ENCODE measurements at regions not wholly inside any gene's neighbourhood (a gene's known extent, or its start where the extent isn't known, plus 50 kb on each side); places are given as distances from the start of the nearest gene placed in this dataset.

DNA sequence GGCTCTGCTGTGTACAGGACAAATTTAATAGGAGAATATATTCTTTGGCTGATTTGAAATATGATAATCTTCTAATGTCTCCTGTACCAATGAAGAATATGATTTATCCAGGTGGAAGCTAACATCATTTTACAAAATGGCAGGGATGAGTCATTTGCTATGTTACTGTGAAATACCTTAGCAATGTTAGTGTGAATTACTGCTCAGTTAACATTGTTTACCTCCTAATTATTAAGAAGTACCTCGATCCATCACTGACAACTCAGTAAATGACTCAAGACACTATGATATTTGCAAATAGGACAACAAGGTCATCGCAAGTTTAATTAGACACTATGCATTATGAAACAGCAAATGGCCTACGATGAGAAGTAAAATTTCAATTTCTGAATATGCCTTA lies 309.1 kb upstream of the EDNRB start:
- Histone ChIP-seq H3K4me3 (no peak overlapping the region), H3K27me3 (ENCODE audit: control insufficient read depth in 3 of 3, insufficient read depth in 3 of 3, low read length in 2 of 3) (no peaks in the 10 kb centered on the region), H3K4me1 (ENCODE audit: control insufficient read depth in 5 of 5, insufficient read depth in 5 of 5, low read length in 5 of 5) (no peaks in the 10 kb centered on the region), H3K36me3 (ENCODE audit: control insufficient read depth in 4 of 4, insufficient read depth in 4 of 4, low read length in 4 of 4) (no peaks in the 10 kb centered on the region), H3K9me3 (ENCODE audit: control insufficient read depth in 4 of 4, insufficient read depth in 3 of 4, low read length in 3 of 4) (no peaks in the 10 kb centered on the region), H3K27ac (ENCODE audit: low read depth in 1 of 2, low read length in 1 of 2) (no peak overlapping the region), H3K9ac (ENCODE audit: insufficient read depth in 1 of 2, low read length in 2 of 2) (no peak overlapping the region)
- 88 to 92% methylated on average over 3 of the region's 3 CpGs for WGBS, 2 donors
- TF ChIP-seq, protein P1, sequence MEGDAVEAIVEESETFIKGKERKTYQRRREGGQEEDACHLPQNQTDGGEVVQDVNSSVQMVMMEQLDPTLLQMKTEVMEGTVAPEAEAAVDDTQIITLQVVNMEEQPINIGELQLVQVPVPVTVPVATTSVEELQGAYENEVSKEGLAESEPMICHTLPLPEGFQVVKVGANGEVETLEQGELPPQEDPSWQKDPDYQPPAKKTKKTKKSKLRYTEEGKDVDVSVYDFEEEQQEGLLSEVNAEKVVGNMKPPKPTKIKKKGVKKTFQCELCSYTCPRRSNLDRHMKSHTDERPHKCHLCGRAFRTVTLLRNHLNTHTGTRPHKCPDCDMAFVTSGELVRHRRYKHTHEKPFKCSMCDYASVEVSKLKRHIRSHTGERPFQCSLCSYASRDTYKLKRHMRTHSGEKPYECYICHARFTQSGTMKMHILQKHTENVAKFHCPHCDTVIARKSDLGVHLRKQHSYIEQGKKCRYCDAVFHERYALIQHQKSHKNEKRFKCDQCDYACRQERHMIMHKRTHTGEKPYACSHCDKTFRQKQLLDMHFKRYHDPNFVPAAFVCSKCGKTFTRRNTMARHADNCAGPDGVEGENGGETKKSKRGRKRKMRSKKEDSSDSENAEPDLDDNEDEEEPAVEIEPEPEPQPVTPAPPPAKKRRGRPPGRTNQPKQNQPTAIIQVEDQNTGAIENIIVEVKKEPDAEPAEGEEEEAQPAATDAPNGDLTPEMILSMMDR (IDR thresholded peaks at IDR 0.05; ENCODE audit: control extremely low read depth, extremely low read depth) = no peak
- no peak for ATAC-seq (ENCODE audit: insufficient read depth, low FRiP score)
- no peak for DNase-seq

DNA sequence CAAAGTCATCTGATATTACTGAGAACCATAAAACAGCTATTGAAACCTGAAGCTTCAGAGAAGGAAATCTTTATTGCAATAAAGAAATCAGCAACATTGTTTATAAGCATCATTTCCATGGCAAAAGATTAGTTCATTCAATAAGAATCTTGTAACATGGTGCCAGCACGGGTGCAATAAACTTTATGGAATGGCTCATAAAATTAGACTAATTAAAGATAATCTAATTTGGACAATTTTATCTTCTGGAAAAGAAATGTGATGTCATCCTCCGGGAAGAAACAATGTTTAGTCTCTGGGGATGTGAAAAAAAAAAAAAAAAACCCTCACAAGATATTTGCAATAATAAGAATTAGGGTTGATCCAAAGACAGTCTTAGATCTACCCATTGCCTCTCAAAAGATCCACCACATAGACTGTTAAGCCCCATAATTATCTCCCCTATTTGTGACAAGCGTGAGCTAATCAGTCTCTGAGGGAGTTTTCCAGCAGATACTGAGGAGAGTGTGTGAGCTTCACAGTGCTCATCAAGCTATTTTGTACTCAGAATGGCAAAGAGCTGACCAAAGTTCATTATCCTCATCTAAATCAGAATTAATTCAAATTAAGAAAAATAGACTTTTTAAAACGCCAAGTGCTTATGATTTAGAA lies 297.0 kb upstream of the EDNRB start:
- DNase-seq (no peak), ATAC-seq (ENCODE audit: insufficient read depth, low FRiP score) (no peak)
- Histone ChIP-seq H3K27me3 (ENCODE audit: control insufficient read depth in 3 of 3, insufficient read depth in 3 of 3, low read length in 2 of 3) (no peaks in the 10 kb centered on the region), H3K9ac (ENCODE audit: insufficient read depth in 1 of 2, low read length in 2 of 2) (no peak overlapping the region), H3K4me3 (no peak overlapping the region), H3K9me3 (ENCODE audit: control insufficient read depth in 4 of 4, insufficient read depth in 3 of 4, low read length in 3 of 4) (no peaks in the 10 kb centered on the region), H3K36me3 (ENCODE audit: control insufficient read depth in 4 of 4, insufficient read depth in 4 of 4, low read length in 4 of 4) (no peaks in the 10 kb centered on the region), H3K4me1 (ENCODE audit: control insufficient read depth in 5 of 5, insufficient read depth in 5 of 5, low read length in 5 of 5) (no peaks in the 10 kb centered on the region), H3K27ac (ENCODE audit: low read depth in 1 of 2, low read length in 1 of 2) (no peak overlapping the region)
- WGBS, 2 donors = 87 to 92% methylated on average over 4 of the region's 4 CpGs
- TF ChIP-seq, protein P1 (IDR thresholded peaks at IDR 0.05; ENCODE audit: control extremely low read depth, extremely low read depth) = no peak

DNA sequence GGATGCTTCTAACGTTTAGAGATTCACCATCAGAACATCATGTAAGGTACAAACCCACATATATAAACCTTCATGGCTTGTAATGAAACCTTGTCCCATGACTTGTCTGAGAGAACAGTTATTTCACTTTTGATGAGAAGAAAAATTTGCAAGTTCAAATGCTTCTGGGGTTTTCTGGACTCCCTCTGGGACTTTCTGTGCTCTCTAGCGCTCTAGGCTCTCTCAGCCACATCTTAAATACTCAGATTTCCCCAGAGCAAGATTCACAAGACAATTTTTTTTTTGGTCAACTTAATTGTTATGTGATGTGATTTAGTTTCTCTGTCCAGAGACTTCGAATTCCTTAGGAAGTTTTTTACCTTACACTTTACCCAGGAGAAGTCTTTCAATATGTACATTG lies 282.8 kb upstream of the EDNRB start:
- ATAC-seq (ENCODE audit: insufficient read depth, low FRiP score) (no peak), DNase-seq (no peak)
- Histone ChIP-seq H3K4me1 (ENCODE audit: control insufficient read depth in 5 of 5, insufficient read depth in 5 of 5, low read length in 5 of 5) (no peaks in the 10 kb centered on the region), H3K9ac (ENCODE audit: insufficient read depth in 1 of 2, low read length in 2 of 2) (no peak overlapping the region), H3K4me3 (no peak overlapping the region), H3K9me3 (ENCODE audit: control insufficient read depth in 4 of 4, insufficient read depth in 3 of 4, low read length in 3 of 4) (no peaks in the 10 kb centered on the region), H3K27ac (ENCODE audit: low read depth in 1 of 2, low read length in 1 of 2) (no peak overlapping the region), H3K27me3 (ENCODE audit: control insufficient read depth in 3 of 3, insufficient read depth in 3 of 3, low read length in 2 of 3) (no peaks in the 10 kb centered on the region), H3K36me3 (ENCODE audit: control insufficient read depth in 4 of 4, insufficient read depth in 4 of 4, low read length in 4 of 4) (no peaks in the 10 kb centered on the region)
- 77 to 90% methylated on average over 3 of the region's 3 CpGs for WGBS, 2 donors
- TF ChIP-seq, protein P1 (IDR thresholded peaks at IDR 0.05; ENCODE audit: control extremely low read depth, extremely low read depth) = no peak

DNA sequence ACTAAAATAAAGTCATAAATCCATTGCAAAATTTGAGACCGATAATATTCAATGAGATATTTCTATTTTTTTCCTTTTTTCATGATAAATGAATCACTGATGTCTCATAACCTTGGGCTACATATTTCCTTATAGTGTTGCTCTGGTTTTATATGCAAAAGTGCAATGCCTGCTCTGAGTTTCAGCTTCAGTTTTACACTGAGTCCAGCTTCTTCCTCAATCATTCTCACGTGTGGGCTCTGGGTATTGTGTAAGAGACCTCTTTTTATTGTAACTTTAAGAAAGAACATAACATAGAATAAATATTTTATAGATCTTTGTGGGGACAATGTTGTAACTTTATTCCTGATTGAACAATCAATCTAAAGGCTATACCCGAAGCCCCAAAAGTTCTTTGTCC lies 280.2 kb upstream of the EDNRB start:
- WGBS, 2 donors = 50 to 60% methylated on average over 3 of the region's 3 CpGs
- TF ChIP-seq, protein P1 (IDR thresholded peaks at IDR 0.05; ENCODE audit: control extremely low read depth, extremely low read depth) = no peak
- no peak for ATAC-seq (ENCODE audit: insufficient read depth, low FRiP score)
- Histone ChIP-seq H3K4me3 (no peak overlapping the region), H3K27me3 (ENCODE audit: control insufficient read depth in 3 of 3, insufficient read depth in 3 of 3, low read length in 2 of 3) (no peaks in the 10 kb centered on the region), H3K4me1 (ENCODE audit: control insufficient read depth in 5 of 5, insufficient read depth in 5 of 5, low read length in 5 of 5) (no peaks in the 10 kb centered on the region), H3K9me3 (ENCODE audit: control insufficient read depth in 4 of 4, insufficient read depth in 3 of 4, low read length in 3 of 4) (no peaks in the 10 kb centered on the region), H3K27ac (ENCODE audit: low read depth in 1 of 2, low read length in 1 of 2) (no peak overlapping the region), H3K9ac (ENCODE audit: insufficient read depth in 1 of 2, low read length in 2 of 2) (no peak overlapping the region), H3K36me3 (ENCODE audit: control insufficient read depth in 4 of 4, insufficient read depth in 4 of 4, low read length in 4 of 4) (no peaks in the 10 kb centered on the region)
- DNase-seq = no peak
